HL-60 (cell line): ENCODE measurements at regions not wholly inside any gene's neighbourhood (a gene's known extent, or its start where the extent isn't known, plus 50 kb on each side); places are given as distances from the start of the nearest gene placed in this dataset.

Source experiments
- CTCF ChIP-seq: IDR thresholded peaks from one replicate; pipeline ENCODE4 v1.5.1; 2011; ENCODE audit warnings: low read length, control low read depth, inconsistent platforms; ENCODE audit not compliant: insufficient read depth
- GABPA ChIP-seq: IDR thresholded peaks from 2 replicates; pipeline ENCODE4 v1.6.1; 2012; ENCODE audit warnings: low read depth
- POLR2AphosphoS5 ChIP-seq: IDR thresholded peaks from 2 replicates; pipeline ENCODE4 v1.6.1; 2012; ENCODE audit warnings: low read depth

- TF ChIP-seq POLR2AphosphoS5 (no peak), CTCF (no peak), GABPA (no peak)
These were observed 80.4 kb upstream of the SLCO4A1 start for GRCh38 chr20:62561948-62562347.
